SK-N-SH treated with all-trans-retinoic acid at 6 μM for 48 hours (cell line): ENCODE measurements at regions not wholly inside any gene's neighbourhood (a gene's known extent, or its start where the extent isn't known, plus 50 kb on each side); places are given as distances from the start of the nearest gene placed in this dataset.

Experiments
- ATAC-seq: fragments of 200-7000 bp; cut with Tn5 transposase; 3 replicates; pipeline ENCODE4 v1.9.1; 2020; ENCODE audit warnings: mild to moderate bottlenecking, moderate library complexity
- ARNTL ChIP-seq: fragments of 450-650 bp; formaldehyde crosslinking; IDR thresholded peaks from 2 replicates; pipeline ENCODE4 v1.5.0; 2020; ENCODE audit warnings: low read depth, mild to moderate bottlenecking, moderate library complexity, borderline replicate concordance
- ISL1 ChIP-seq: fragments of 250-450 bp; sonication (Bioruptor Pico); IDR thresholded peaks from 2 replicates; pipeline ENCODE4 v2.1.2; 2022; ENCODE audit warnings: mild to moderate bottlenecking, moderate library complexity
- OSR1 ChIP-seq: fragments of 250-450 bp; sonication (Bioruptor Pico); IDR thresholded peaks from 2 replicates; pipeline ENCODE4 v1.8.0; 2022; ENCODE audit warnings: moderate library complexity, mild to moderate bottlenecking, inconsistent platforms
- PPARA ChIP-seq: fragments of 250-450 bp; sonication (Bioruptor Pico); IDR thresholded peaks from 2 replicates; pipeline ENCODE4 v1.5.0; 2020; ENCODE audit warnings: mild to moderate bottlenecking, borderline replicate concordance
- RARB ChIP-seq: fragments of 250-450 bp; sonication (Bioruptor Pico); IDR thresholded peaks from 2 replicates; pipeline ENCODE4 v1.8.0; 2021; ENCODE audit warnings: mild to moderate bottlenecking, moderate library complexity
- TCF4 ChIP-seq: fragments of 250-450 bp; sonication (Bioruptor Pico); IDR thresholded peaks from 2 replicates; pipeline ENCODE4 v1.8.0; 2021; ENCODE audit warnings: mild to moderate bottlenecking, moderate library complexity, borderline replicate concordance
- ZC3H10 ChIP-seq: fragments of 250-450 bp; sonication (Bioruptor Pico); IDR thresholded peaks from 2 replicates; pipeline ENCODE4 v1.5.1; 2021; ENCODE audit warnings: mild to moderate bottlenecking, moderate library complexity
- ZFP3 ChIP-seq: fragments of 250-450 bp; sonication (Bioruptor Pico); IDR thresholded peaks from 2 replicates; pipeline ENCODE4 v1.5.0; 2020; ENCODE audit warnings: mild to moderate bottlenecking, moderate library complexity
- TF ChIP-seq, protein P1 (sequence below): fragments of 250-450 bp; sonication (Bioruptor Pico); IDR thresholded peaks from 2 replicates; pipeline ENCODE4 v1.8.0; 2021; ENCODE audit warnings: low read depth, mild to moderate bottlenecking, moderate library complexity, borderline replicate concordance
- TF ChIP-seq, protein P2 (sequence below): fragments of 250-450 bp; sonication (Bioruptor Pico); IDR thresholded peaks from 2 replicates; pipeline ENCODE4 v1.5.1; 2020; ENCODE audit warnings: low read depth, mild to moderate bottlenecking, moderate library complexity
- TF ChIP-seq, protein P3 (sequence below): fragments of 250-450 bp; sonication (Bioruptor Pico); IDR thresholded peaks from 2 replicates; pipeline ENCODE4 v1.8.0; 2020; ENCODE audit warnings: mild to moderate bottlenecking, moderate library complexity, borderline replicate concordance
- TF ChIP-seq, protein P4 (sequence below): fragments of 250-450 bp; sonication (Bioruptor Pico); IDR thresholded peaks from 2 replicates; pipeline ENCODE4 v1.5.0; 2020; ENCODE audit warnings: mild to moderate bottlenecking, moderate library complexity
- TF ChIP-seq, protein P5 (sequence below): fragments of 250-450 bp; sonication (Bioruptor Pico); IDR thresholded peaks from 2 replicates; pipeline ENCODE4 v1.5.1; 2021; ENCODE audit warnings: mild to moderate bottlenecking, moderate library complexity

DNA sequence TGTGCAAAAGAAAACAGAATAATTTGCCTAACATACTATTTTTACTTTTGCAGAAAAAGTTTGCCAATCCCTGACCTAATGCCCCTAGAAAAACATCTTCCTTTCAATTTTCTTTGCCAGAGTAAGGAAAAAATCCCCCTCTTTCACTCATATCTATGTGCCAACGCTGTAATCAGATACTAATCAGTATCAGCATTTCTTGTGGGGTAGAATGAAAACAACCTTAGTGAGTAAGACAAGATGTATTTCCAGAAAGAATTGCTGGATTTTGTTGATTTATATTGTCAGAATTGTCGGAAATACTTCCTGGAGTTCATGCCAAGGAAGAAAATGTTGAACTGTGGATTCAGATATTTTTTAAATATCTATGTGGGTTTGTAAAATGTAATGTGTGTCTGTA is 1893.8 kb downstream of the NCAM2 start:
- ATAC-seq: no peak
- TF ChIP-seq, protein P1, sequence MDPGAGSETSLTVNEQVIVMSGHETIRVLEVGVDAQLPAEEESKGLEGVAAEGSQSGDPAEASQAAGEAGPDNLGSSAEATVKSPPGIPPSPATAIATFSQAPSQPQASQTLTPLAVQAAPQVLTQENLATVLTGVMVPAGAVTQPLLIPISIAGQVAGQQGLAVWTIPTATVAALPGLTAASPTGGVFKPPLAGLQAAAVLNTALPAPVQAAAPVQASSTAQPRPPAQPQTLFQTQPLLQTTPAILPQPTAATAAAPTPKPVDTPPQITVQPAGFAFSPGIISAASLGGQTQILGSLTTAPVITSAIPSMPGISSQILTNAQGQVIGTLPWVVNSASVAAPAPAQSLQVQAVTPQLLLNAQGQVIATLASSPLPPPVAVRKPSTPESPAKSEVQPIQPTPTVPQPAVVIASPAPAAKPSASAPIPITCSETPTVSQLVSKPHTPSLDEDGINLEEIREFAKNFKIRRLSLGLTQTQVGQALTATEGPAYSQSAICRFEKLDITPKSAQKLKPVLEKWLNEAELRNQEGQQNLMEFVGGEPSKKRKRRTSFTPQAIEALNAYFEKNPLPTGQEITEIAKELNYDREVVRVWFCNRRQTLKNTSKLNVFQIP (CRISPR knock-in tag): no peak
- TF ChIP-seq ZC3H10 (CRISPR knock-in tag): no peak
- peak; percentile 42 for TF ChIP-seq ISL1 (CRISPR knock-in tag)

DNA sequence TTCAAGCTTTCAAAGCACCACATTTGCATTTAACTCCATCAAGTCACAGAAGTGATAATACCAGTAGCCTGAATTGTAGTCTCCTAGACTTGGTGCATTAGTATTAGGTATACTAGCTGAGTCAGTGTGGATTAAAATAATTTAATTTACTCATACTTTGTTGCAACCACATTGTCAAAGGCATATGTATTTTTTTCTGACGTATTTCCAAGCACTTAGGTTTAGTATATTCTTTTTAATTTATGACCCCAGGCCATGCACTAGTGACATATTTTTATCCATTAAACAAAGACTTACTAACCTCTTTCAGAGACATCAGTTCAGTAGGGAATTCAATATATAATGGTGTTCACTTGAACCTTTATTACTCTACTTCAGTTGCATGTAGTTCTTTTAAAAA is 1894.5 kb downstream of the NCAM2 start:
- ATAC-seq: no peak
- TF ChIP-seq, protein P2, sequence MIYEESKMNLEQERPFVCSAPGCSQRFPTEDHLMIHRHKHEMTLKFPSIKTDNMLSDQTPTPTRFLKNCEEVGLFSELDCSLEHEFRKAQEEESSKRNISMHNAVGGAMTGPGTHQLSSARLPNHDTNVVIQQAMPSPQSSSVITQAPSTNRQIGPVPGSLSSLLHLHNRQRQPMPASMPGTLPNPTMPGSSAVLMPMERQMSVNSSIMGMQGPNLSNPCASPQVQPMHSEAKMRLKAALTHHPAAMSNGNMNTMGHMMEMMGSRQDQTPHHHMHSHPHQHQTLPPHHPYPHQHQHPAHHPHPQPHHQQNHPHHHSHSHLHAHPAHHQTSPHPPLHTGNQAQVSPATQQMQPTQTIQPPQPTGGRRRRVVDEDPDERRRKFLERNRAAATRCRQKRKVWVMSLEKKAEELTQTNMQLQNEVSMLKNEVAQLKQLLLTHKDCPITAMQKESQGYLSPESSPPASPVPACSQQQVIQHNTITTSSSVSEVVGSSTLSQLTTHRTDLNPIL (CRISPR knock-in tag): peak; percentile 62; the same call in 1 of the 2 replicates
- no peak for TF ChIP-seq PPARA (CRISPR knock-in tag)
- TF ChIP-seq, protein P3, sequence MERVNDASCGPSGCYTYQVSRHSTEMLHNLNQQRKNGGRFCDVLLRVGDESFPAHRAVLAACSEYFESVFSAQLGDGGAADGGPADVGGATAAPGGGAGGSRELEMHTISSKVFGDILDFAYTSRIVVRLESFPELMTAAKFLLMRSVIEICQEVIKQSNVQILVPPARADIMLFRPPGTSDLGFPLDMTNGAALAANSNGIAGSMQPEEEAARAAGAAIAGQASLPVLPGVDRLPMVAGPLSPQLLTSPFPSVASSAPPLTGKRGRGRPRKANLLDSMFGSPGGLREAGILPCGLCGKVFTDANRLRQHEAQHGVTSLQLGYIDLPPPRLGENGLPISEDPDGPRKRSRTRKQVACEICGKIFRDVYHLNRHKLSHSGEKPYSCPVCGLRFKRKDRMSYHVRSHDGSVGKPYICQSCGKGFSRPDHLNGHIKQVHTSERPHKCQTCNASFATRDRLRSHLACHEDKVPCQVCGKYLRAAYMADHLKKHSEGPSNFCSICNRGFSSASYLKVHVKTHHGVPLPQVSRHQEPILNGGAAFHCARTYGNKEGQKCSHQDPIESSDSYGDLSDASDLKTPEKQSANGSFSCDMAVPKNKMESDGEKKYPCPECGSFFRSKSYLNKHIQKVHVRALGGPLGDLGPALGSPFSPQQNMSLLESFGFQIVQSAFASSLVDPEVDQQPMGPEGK: peak; percentile 41; the same call in 1 of the 2 replicates
- TF ChIP-seq ISL1 (CRISPR knock-in tag): peak; percentile 90

DNA sequence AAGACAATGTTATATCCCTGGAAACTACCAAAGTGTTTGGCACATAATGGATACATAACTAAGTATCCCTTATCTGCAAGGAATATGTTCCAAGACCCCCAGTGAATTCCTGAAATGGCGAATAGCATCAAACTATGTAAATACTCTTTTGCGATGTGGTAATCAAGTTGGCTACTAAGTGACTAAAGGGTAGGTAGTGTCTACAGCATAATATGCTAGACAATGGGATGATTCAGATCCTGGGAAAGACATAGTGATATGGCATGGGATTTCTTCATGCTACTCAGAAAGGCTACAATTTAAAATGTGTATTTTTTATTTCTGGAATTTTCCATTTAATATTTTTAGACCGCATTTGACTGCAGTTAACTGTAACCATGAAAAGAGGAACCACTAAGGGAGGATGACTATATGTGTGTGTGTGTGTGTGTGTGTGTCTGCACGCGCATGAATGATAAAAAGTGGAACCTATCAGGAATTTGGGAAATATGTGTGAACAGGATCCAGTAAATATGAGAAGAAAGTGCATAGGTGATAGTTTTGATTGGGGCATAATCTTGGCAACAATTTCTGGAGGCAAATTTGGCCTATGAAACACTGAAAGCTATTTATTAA is 1899.9 kb downstream of the NCAM2 start:
- no peak for ATAC-seq
- TF ChIP-seq, protein P3: no peak
- TF ChIP-seq TCF4 (CRISPR knock-in tag) (no peak), OSR1 (CRISPR knock-in tag) (no peak), PPARA (CRISPR knock-in tag) (no peak), ZFP3 (CRISPR knock-in tag) (no peak)

DNA sequence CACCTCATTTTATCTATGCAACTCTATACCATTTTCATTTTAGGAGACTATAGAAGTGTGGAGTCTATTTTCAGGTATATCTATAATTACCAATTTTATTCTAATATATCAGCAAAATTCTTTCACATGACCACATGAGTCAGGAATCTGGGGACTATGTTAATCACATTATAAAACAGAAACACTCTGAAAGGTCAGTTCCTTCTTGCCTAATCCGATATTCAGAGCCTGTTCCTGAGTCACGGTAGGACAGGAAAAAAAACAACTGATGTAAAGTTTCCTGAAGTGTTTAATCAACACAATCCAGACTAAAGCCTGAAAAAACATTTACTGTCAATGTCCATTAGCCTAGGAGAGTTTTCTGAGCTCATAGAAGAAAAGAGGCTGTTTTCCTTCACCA is 1902.3 kb downstream of the NCAM2 start:
- ATAC-seq: no peak
- TF ChIP-seq TCF4 (CRISPR knock-in tag) (peak; percentile 43; the same call in 1 of the 2 replicates), ZFP3 (CRISPR knock-in tag) (0 out of 2 replicates have a peak, but pooled peaks have one; percentile 47), RARB (CRISPR knock-in tag) (no peak), ISL1 (CRISPR knock-in tag) (peak; percentile 86)
- TF ChIP-seq, protein P4, sequence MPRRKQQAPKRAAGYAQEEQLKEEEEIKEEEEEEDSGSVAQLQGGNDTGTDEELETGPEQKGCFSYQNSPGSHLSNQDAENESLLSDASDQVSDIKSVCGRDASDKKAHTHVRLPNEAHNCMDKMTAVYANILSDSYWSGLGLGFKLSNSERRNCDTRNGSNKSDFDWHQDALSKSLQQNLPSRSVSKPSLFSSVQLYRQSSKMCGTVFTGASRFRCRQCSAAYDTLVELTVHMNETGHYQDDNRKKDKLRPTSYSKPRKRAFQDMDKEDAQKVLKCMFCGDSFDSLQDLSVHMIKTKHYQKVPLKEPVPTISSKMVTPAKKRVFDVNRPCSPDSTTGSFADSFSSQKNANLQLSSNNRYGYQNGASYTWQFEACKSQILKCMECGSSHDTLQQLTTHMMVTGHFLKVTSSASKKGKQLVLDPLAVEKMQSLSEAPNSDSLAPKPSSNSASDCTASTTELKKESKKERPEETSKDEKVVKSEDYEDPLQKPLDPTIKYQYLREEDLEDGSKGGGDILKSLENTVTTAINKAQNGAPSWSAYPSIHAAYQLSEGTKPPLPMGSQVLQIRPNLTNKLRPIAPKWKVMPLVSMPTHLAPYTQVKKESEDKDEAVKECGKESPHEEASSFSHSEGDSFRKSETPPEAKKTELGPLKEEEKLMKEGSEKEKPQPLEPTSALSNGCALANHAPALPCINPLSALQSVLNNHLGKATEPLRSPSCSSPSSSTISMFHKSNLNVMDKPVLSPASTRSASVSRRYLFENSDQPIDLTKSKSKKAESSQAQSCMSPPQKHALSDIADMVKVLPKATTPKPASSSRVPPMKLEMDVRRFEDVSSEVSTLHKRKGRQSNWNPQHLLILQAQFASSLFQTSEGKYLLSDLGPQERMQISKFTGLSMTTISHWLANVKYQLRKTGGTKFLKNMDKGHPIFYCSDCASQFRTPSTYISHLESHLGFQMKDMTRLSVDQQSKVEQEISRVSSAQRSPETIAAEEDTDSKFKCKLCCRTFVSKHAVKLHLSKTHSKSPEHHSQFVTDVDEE: no peak
- TF ChIP-seq, protein P3: 0 out of 2 replicates have a peak, but pooled peaks have one; percentile 54

DNA sequence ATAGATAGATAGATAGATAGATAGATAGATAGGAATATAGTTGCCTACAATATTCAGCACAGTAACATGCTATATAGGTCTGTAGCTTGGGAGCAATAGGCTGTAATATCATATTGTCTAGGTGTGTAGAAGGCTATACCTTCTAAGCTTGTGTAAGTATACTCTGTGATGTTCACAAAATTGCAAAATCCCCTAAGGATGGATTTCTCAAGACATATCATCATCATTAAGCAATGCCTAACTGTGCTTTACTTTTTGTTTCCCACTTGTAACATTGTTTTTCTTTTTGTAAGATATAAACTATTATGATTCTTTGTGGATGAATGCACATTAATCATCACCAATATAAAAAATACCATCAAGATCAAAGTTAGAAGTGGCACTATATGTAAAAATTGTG is 1905.6 kb downstream of the NCAM2 start:
- ATAC-seq: no peak
- TF ChIP-seq, protein P5, sequence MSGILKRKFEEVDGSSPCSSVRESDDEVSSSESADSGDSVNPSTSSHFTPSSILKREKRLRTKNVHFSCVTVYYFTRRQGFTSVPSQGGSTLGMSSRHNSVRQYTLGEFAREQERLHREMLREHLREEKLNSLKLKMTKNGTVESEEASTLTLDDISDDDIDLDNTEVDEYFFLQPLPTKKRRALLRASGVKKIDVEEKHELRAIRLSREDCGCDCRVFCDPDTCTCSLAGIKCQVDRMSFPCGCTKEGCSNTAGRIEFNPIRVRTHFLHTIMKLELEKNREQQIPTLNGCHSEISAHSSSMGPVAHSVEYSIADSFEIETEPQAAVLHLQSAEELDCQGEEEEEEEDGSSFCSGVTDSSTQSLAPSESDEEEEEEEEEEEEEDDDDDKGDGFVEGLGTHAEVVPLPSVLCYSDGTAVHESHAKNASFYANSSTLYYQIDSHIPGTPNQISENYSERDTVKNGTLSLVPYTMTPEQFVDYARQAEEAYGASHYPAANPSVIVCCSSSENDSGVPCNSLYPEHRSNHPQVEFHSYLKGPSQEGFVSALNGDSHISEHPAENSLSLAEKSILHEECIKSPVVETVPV (CRISPR knock-in tag): no peak
- TF ChIP-seq, protein P2 (CRISPR knock-in tag): no peak
- TF ChIP-seq, protein P4: no peak
- TF ChIP-seq OSR1 (CRISPR knock-in tag) (no peak), ARNTL (no peak)
